ENCODE measurements at regions not wholly inside any gene's neighbourhood (a gene's known extent, or its start where the extent isn't known, plus 50 kb on each side); places are given as distances from the start of the nearest gene placed in this dataset.
"Not testable (repeated sequence)": the region's sequence is repeated elsewhere in the genome, so short reads cannot be mapped to it uniquely, and the experiment has no call there.

GRCh38 chr4:180341926-180342325, 1901.3 kb upstream of the TENM3 start:
- Histone ChIP-seq H3K4me3 (ENCODE audit: low read length) (no peak overlapping the region), H3K36me3 (ENCODE audit: control insufficient read depth, insufficient read depth, low read length) (no peaks in the 10 kb centered on the region), H3K79me1 (ENCODE audit: low read length) (no peaks in the 10 kb centered on the region), H2BK15ac (replicated peaks; ENCODE audit: low read depth) (no peak overlapping the region), H2BK120ac (ENCODE audit: low read depth, low read length) (no peak overlapping the region), H3K56ac (ENCODE audit: low read length) (no peak overlapping the region), H3K4me2 (ENCODE audit: low read length) (no peak overlapping the region), H3K23ac (ENCODE audit: low read length) (no peak overlapping the region), H3K27me3 (ENCODE audit: insufficient read depth, low read length, poor library complexity) (no peaks in the 10 kb centered on the region), H2BK5ac (ENCODE audit: low read length) (no peak overlapping the region), H3K4ac (ENCODE audit: low read depth, low read length) (no peak overlapping the region), H2AK5ac (ENCODE audit: low read length) (no peak overlapping the region), H3K18ac (ENCODE audit: low read length) (no peak overlapping the region), H3K9ac (ENCODE audit: low read length) (no peak overlapping the region), H3K4me1 (ENCODE audit: control insufficient read depth, low read depth, low read length) (no peaks in the 10 kb centered on the region), H3K79me2 (ENCODE audit: control insufficient read depth, insufficient read depth, low read length) (no peaks in the 10 kb centered on the region), H4K5ac (ENCODE audit: low read length) (no peak overlapping the region), H4K8ac (ENCODE audit: low read depth, low read length) (no peak overlapping the region), H3K27ac (ENCODE audit: low read depth, low read length) (no peak overlapping the region)
- DNase-seq = no peak
- WGBS (ENCODE audit: extremely low coverage, insufficient coverage, low lambda C conversion rate) = no CpG with 5 or more reads among the region's 5 CpGs

DNA sequence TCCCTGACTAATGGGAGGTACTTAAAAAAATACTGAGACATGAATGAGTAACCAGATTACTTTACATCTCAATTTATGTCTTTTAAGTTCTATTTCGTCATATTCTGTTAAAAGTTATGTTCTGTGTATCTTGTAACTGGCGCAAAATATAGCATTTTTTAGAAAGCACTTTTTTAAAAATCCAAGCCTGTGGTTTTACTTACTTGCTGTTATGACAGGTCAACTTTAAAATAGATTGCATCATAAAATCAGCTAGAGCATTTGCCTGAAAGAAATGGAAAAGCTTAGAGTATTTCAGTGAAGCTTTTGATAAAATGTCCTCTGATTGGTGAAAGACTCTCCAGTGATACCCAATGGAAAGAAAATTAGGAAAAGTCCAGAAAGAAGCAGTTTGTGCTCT, 1892.3 kb upstream of the TENM3 start:
- Histone ChIP-seq H3K36me3 (ENCODE audit: control insufficient read depth, insufficient read depth, low read length) (no peaks in the 10 kb centered on the region), H3K79me2 (ENCODE audit: control insufficient read depth, insufficient read depth, low read length) (no peaks in the 10 kb centered on the region)
- no CpG with 5 or more reads among the region's 2 CpGs for WGBS (ENCODE audit: extremely low coverage, insufficient coverage, low lambda C conversion rate)

GRCh38 chr4:180356766-180357165, 1886.4 kb upstream of the TENM3 start:
- no peak overlapping the region for H2AK5ac ChIP-seq (ENCODE audit: low read length)
- no peak overlapping the region for H3K4me2 ChIP-seq (ENCODE audit: low read length)
- no peak for DNase-seq
- H3K79me2 ChIP-seq (ENCODE audit: control insufficient read depth, insufficient read depth, low read length) = no peaks in the 10 kb centered on the region
- no peak overlapping the region for H3K56ac ChIP-seq (ENCODE audit: low read length)
- H2BK120ac ChIP-seq (ENCODE audit: low read depth, low read length) = no peak overlapping the region
- H2BK5ac ChIP-seq (ENCODE audit: low read length) = no peak overlapping the region
- no peak overlapping the region for H3K27ac ChIP-seq (ENCODE audit: low read depth, low read length)
- no peak overlapping the region for H4K8ac ChIP-seq (ENCODE audit: low read depth, low read length)
- no peak overlapping the region for H3K23ac ChIP-seq (ENCODE audit: low read length)
- H3K36me3 ChIP-seq (ENCODE audit: control insufficient read depth, insufficient read depth, low read length) = no peaks in the 10 kb centered on the region
- no peak overlapping the region for H4K5ac ChIP-seq (ENCODE audit: low read length)
- H3K4me3 ChIP-seq (ENCODE audit: low read length) = no peak overlapping the region
- no peak overlapping the region for H3K4ac ChIP-seq (ENCODE audit: low read depth, low read length)
- H3K9ac ChIP-seq (ENCODE audit: low read length) = no peak overlapping the region
- no peak overlapping the region for H2BK15ac ChIP-seq (replicated peaks; ENCODE audit: low read depth)
- H3K18ac ChIP-seq (ENCODE audit: low read length) = no peak overlapping the region
- no peaks in the 10 kb centered on the region for H3K27me3 ChIP-seq (ENCODE audit: insufficient read depth, low read length, poor library complexity)
- no peaks in the 10 kb centered on the region for H3K4me1 ChIP-seq (ENCODE audit: control insufficient read depth, low read depth, low read length)
- H3K79me1 ChIP-seq (ENCODE audit: low read length) = no peaks in the 10 kb centered on the region

More for the DNA sequence above, 1892.3 kb upstream of the TENM3 start:
- H4K5ac ChIP-seq (ENCODE audit: low read length) = no peak overlapping the region
- no peak overlapping the region for H3K18ac ChIP-seq (ENCODE audit: low read length)
- H3K4ac ChIP-seq (ENCODE audit: low read depth, low read length) = no peak overlapping the region
- no peaks in the 10 kb centered on the region for H3K27me3 ChIP-seq (ENCODE audit: insufficient read depth, low read length, poor library complexity)
- H3K27ac ChIP-seq (ENCODE audit: low read depth, low read length) = no peak overlapping the region
- H2BK120ac ChIP-seq (ENCODE audit: low read depth, low read length) = no peak overlapping the region
- H3K4me1 ChIP-seq (ENCODE audit: control insufficient read depth, low read depth, low read length) = no peaks in the 10 kb centered on the region
- H3K4me3 ChIP-seq (ENCODE audit: low read length) = no peak overlapping the region
- no peak overlapping the region for H3K23ac ChIP-seq (ENCODE audit: low read length)
- no peaks in the 10 kb centered on the region for H3K79me1 ChIP-seq (ENCODE audit: low read length)
- H2BK15ac ChIP-seq (replicated peaks; ENCODE audit: low read depth) = no peak overlapping the region
- no peak overlapping the region for H2AK5ac ChIP-seq (ENCODE audit: low read length)
- H3K56ac ChIP-seq (ENCODE audit: low read length) = no peak overlapping the region
- no peak overlapping the region for H2BK5ac ChIP-seq (ENCODE audit: low read length)
- DNase-seq = no peak
- no peak overlapping the region for H4K8ac ChIP-seq (ENCODE audit: low read depth, low read length)
- no peak overlapping the region for H3K9ac ChIP-seq (ENCODE audit: low read length)
- no peak overlapping the region for H3K4me2 ChIP-seq (ENCODE audit: low read length)

GRCh38 chr4:180360113-180360512, 1883.1 kb upstream of the TENM3 start:
- H3K27ac ChIP-seq (ENCODE audit: low read depth, low read length); H3K18ac ChIP-seq (ENCODE audit: low read length); H3K79me2 ChIP-seq (ENCODE audit: control insufficient read depth, insufficient read depth, low read length); H3K79me1 ChIP-seq (ENCODE audit: low read length); H2BK5ac ChIP-seq (ENCODE audit: low read length); DNase-seq; H3K36me3 ChIP-seq (ENCODE audit: control insufficient read depth, insufficient read depth, low read length); H2AK5ac ChIP-seq (ENCODE audit: low read length); H4K8ac ChIP-seq (ENCODE audit: low read depth, low read length); H2BK120ac ChIP-seq (ENCODE audit: low read depth, low read length); H3K4me2 ChIP-seq (ENCODE audit: low read length); H3K23ac ChIP-seq (ENCODE audit: low read length); H3K4me3 ChIP-seq (ENCODE audit: low read length); H3K56ac ChIP-seq (ENCODE audit: low read length); H3K9ac ChIP-seq (ENCODE audit: low read length); H3K27me3 ChIP-seq (ENCODE audit: insufficient read depth, low read length, poor library complexity); H2BK15ac ChIP-seq (replicated peaks; ENCODE audit: low read depth); H3K4ac ChIP-seq (ENCODE audit: low read depth, low read length); H3K4me1 ChIP-seq (ENCODE audit: control insufficient read depth, low read depth, low read length); H4K5ac ChIP-seq (ENCODE audit: low read length): not testable (repeated sequence)
- WGBS (ENCODE audit: extremely low coverage, insufficient coverage, low lambda C conversion rate) = no CpG with 5 or more reads among the region's 4 CpGs

DNA sequence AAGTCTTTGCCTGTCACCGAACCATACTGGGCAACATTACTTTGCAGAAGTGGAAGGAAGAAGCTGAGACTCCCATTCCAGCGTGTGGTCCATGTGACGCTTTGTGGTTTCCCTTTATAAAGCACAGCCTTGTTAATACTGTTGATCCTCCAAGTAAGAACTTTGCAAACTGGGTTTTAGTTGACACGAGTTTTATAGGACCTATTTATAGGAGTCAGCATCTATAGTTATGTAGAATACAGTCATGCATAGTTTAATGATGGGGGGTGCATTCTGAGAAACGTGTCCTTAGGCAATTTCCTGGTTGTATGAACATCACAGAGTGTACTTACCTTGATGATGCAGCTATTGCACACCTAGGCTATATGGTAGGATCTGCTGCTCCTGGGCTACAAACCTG, 1879.4 kb upstream of the TENM3 start:
- no peak overlapping the region for H3K56ac ChIP-seq (ENCODE audit: low read length)
- no peak overlapping the region for H3K9ac ChIP-seq (ENCODE audit: low read length)
- H3K36me3 ChIP-seq (ENCODE audit: control insufficient read depth, insufficient read depth, low read length) = no peaks in the 10 kb centered on the region
- H4K8ac ChIP-seq (ENCODE audit: low read depth, low read length) = no peak overlapping the region
- H3K18ac ChIP-seq (ENCODE audit: low read length) = no peak overlapping the region
- DNase-seq = no peak
- no peaks in the 10 kb centered on the region for H3K4me1 ChIP-seq (ENCODE audit: control insufficient read depth, low read depth, low read length)
- no peaks in the 10 kb centered on the region for H3K79me1 ChIP-seq (ENCODE audit: low read length)
- H3K4me2 ChIP-seq (ENCODE audit: low read length) = no peak overlapping the region
- H2BK5ac ChIP-seq (ENCODE audit: low read length) = no peak overlapping the region
- no peak overlapping the region for H3K23ac ChIP-seq (ENCODE audit: low read length)
- no CpG with 5 or more reads among the region's 5 CpGs for WGBS (ENCODE audit: extremely low coverage, insufficient coverage, low lambda C conversion rate)
- no peaks in the 10 kb centered on the region for H3K27me3 ChIP-seq (ENCODE audit: insufficient read depth, low read length, poor library complexity)
- no peak overlapping the region for H3K27ac ChIP-seq (ENCODE audit: low read depth, low read length)
- H2BK15ac ChIP-seq (replicated peaks; ENCODE audit: low read depth) = no peak overlapping the region
- H3K79me2 ChIP-seq (ENCODE audit: control insufficient read depth, insufficient read depth, low read length) = no peaks in the 10 kb centered on the region
- H3K4ac ChIP-seq (ENCODE audit: low read depth, low read length) = no peak overlapping the region
- no peak overlapping the region for H2AK5ac ChIP-seq (ENCODE audit: low read length)
- H3K4me3 ChIP-seq (ENCODE audit: low read length) = no peak overlapping the region
- H2BK120ac ChIP-seq (ENCODE audit: low read depth, low read length) = no peak overlapping the region
- H4K5ac ChIP-seq (ENCODE audit: low read length) = no peak overlapping the region

DNA sequence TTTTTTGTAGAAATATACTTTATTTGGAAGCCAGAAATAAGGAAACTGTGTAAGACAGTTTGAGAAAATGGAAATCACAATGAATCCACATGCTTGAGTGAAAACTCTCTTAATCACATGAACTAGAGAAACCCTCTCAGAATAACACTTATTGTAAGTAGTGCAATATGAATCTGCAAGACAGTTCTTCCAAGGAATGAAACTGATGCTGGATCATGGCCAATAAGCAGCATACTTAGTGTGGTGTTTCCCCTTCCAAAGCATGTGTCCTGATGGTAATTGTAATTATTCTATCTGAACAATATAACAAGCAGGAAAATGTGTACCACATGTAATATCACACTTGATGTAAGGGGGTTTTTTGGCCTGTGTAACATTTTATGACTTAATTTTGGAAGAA, 1870.5 kb upstream of the TENM3 start:
- Histone ChIP-seq H3K23ac (ENCODE audit: low read length) (no peak overlapping the region), H3K79me2 (ENCODE audit: control insufficient read depth, insufficient read depth, low read length) (no peaks in the 10 kb centered on the region), H2BK5ac (ENCODE audit: low read length) (no peak overlapping the region), H3K4me2 (ENCODE audit: low read length) (no peak overlapping the region), H3K9ac (ENCODE audit: low read length) (no peak overlapping the region), H3K27me3 (ENCODE audit: insufficient read depth, low read length, poor library complexity) (no peaks in the 10 kb centered on the region), H3K4me1 (ENCODE audit: control insufficient read depth, low read depth, low read length) (no peaks in the 10 kb centered on the region), H3K4ac (ENCODE audit: low read depth, low read length) (no peak overlapping the region), H4K5ac (ENCODE audit: low read length) (no peak overlapping the region), H3K27ac (ENCODE audit: low read depth, low read length) (no peak overlapping the region), H3K4me3 (ENCODE audit: low read length) (no peak overlapping the region), H3K18ac (ENCODE audit: low read length) (no peak overlapping the region), H2AK5ac (ENCODE audit: low read length) (no peak overlapping the region), H3K36me3 (ENCODE audit: control insufficient read depth, insufficient read depth, low read length) (no peaks in the 10 kb centered on the region), H3K56ac (ENCODE audit: low read length) (no peak overlapping the region), H2BK120ac (ENCODE audit: low read depth, low read length) (no peak overlapping the region), H4K8ac (ENCODE audit: low read depth, low read length) (no peak overlapping the region), H3K79me1 (ENCODE audit: low read length) (no peaks in the 10 kb centered on the region), H2BK15ac (replicated peaks; ENCODE audit: low read depth) (no peak overlapping the region)
- DNase-seq = no peak

Data from mesendoderm (in vitro differentiated cells).